ENCODE measurements at regions not wholly inside any gene's neighbourhood (a gene's known extent, or its start where the extent isn't known, plus 50 kb on each side); places are given as distances from the start of the nearest gene placed in this dataset.

DNA sequence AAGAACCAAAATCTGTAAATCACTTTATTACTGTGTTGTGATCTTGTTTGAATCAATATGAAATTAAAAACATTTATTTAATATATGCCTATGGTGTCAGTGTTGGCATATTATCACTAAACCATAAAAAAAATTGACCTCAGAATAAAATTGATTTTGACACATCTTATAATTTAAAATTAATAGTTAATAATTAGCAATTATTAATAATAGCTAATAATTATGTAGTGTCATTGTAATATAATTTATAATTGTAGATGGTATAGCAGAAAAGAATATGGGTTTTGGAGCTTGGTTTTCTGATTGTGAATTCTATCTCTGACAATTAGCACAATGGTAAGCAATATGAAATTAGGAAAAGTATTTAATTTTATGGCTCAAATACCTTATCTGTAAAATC, 89.4 kb upstream of the CNTNAP2 start:
- TF ChIP-seq, protein P1, sequence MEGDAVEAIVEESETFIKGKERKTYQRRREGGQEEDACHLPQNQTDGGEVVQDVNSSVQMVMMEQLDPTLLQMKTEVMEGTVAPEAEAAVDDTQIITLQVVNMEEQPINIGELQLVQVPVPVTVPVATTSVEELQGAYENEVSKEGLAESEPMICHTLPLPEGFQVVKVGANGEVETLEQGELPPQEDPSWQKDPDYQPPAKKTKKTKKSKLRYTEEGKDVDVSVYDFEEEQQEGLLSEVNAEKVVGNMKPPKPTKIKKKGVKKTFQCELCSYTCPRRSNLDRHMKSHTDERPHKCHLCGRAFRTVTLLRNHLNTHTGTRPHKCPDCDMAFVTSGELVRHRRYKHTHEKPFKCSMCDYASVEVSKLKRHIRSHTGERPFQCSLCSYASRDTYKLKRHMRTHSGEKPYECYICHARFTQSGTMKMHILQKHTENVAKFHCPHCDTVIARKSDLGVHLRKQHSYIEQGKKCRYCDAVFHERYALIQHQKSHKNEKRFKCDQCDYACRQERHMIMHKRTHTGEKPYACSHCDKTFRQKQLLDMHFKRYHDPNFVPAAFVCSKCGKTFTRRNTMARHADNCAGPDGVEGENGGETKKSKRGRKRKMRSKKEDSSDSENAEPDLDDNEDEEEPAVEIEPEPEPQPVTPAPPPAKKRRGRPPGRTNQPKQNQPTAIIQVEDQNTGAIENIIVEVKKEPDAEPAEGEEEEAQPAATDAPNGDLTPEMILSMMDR (IDR thresholded peaks at IDR 0.05), result no peak
- TF ChIP-seq POLR2A (IDR thresholded peaks at IDR 0.05), result no peak
